ENCODE measurements at regions not wholly inside any gene's neighbourhood (a gene's known extent, or its start where the extent isn't known, plus 50 kb on each side); places are given as distances from the start of the nearest gene placed in this dataset.

DNA sequence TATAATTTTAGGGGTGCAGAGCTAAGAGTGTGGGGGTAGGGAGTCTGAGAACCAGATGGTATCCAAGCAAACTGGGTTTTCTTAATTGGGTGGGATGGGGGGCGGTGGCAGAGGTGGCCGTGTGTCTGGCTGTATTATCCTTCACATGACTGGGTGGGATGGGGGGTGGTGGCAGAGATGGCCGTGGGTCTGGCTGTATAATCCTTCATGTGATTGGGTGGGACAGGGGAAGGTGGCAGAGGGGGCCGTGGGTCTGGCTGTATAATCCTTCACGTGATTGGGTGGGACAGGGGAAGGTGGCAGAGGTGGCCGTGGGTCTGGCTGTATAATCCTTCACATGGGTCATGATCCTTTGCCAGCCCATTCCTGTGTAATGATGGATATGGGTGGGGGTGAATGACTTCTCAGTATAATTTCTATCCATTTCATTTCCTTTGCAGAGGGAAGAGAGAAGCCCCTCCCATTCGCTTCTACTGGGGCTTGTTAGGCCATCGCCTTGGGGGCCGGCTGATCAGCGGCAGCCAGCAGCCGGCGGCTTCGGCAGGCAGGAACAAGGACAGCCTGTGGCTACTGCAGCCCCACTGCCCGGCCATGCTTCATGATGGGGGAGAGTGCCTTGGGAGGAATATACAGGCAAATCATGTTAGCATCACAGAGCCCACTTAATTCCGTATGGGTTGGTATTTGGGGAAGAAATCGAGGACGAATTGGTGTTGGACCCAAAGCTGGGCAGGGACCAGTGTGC lies 179.6 kb upstream of the MKI67 start:
- peaks cover 0 to 3% (median 2%) of the 10 kb centered on the region in 3 donors for H3K4me1 ChIP-seq (ENCODE audit: control insufficient read depth in 3 of 3, insufficient read depth in 3 of 3, low read length in 3 of 3)
- H3K36me3 ChIP-seq (ENCODE audit: control insufficient read depth in 3 of 3, insufficient read depth in 3 of 3, low read length in 3 of 3): no peaks in the 10 kb centered on the region
- H3K27me3 ChIP-seq (ENCODE audit: control insufficient read depth in 3 of 3, insufficient read depth in 3 of 3, low read length in 3 of 3): peaks cover 0 to 5% (median 3%) of the 10 kb centered on the region in 3 donors
- no peaks in the 10 kb centered on the region for H3K9me3 ChIP-seq (ENCODE audit: control insufficient read depth in 3 of 3, low read length in 3 of 3)
- no peak overlapping the region for H3K4me3 ChIP-seq (ENCODE audit: low read length in 3 of 3)
- H3K27ac ChIP-seq (ENCODE audit: low read depth, low read length): no peak overlapping the region
- no peak overlapping the region for H3K9ac ChIP-seq (ENCODE audit: low read depth in 1 of 3, low read length in 3 of 3)

DNA sequence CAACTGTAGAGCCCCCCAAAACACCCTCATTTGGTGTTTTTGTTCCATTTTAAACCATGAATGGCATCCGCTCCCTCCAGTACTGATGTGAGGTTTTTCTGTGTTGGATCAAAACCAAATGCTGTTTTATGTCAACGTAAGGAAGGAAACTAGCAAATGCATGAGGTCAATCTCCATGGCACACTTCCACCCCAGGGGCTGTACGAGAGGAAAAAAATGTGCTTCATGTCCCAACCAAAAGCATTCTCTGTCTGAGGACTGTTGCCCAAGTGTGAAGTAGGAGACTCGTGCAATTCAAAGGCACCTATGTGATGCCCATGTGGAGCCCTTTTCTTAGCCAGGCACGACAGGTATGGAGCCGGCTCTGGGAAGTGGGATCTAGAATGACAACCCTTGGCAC lies 180.3 kb upstream of the MKI67 start:
- H3K27me3 ChIP-seq (ENCODE audit: control insufficient read depth in 3 of 3, insufficient read depth in 3 of 3, low read length in 3 of 3): peaks cover 0 to 9% (median 3%) of the 10 kb centered on the region in 3 donors
- H3K27ac ChIP-seq (ENCODE audit: low read depth, low read length): no peak overlapping the region
- no peaks in the 10 kb centered on the region for H3K36me3 ChIP-seq (ENCODE audit: control insufficient read depth in 3 of 3, insufficient read depth in 3 of 3, low read length in 3 of 3)

DNA sequence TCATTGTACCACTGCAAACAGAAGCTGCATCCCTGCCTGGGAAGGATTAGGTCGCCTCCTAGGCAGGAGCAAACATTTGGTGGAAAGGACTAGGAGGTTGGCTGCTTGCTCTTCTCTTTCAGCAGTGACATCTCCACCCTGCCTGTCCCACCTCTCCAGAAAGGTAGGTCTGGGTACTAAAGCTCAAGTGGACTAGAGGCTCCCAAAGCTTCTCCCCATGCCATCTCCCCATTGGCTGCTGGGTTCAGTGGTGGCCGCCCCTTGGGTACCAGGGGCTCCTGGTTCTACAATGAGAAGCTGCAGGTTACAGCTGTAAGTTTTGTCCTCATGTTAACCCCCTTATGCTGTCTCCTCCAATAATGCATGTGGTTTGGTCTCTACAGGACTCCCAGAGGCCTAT lies 180.7 kb upstream of the MKI67 start:
- H3K36me3 ChIP-seq (ENCODE audit: control insufficient read depth in 3 of 3, insufficient read depth in 3 of 3, low read length in 3 of 3): no peaks in the 10 kb centered on the region
- no peaks in the 10 kb centered on the region for H3K9me3 ChIP-seq (ENCODE audit: control insufficient read depth in 3 of 3, low read length in 3 of 3)
- no peak overlapping the region for H3K27ac ChIP-seq (ENCODE audit: low read depth, low read length)
- H3K4me3 ChIP-seq (ENCODE audit: low read length in 3 of 3): no peak overlapping the region
- peaks cover 2 to 9% (median 3%) of the 10 kb centered on the region in 3 donors for H3K27me3 ChIP-seq (ENCODE audit: control insufficient read depth in 3 of 3, insufficient read depth in 3 of 3, low read length in 3 of 3)
- H3K4me1 ChIP-seq (ENCODE audit: control insufficient read depth in 3 of 3, insufficient read depth in 3 of 3, low read length in 3 of 3): peaks cover 0 to 2% (median 0%) of the 10 kb centered on the region in 3 donors
- H3K9ac ChIP-seq (ENCODE audit: low read depth in 1 of 3, low read length in 3 of 3): no peak overlapping the region

More for the DNA sequence above, 180.3 kb upstream of the MKI67 start:
- Histone ChIP-seq H3K4me1 (ENCODE audit: control insufficient read depth in 3 of 3, insufficient read depth in 3 of 3, low read length in 3 of 3) (peaks cover 0 to 2% (median 0%) of the 10 kb centered on the region in 3 donors), H3K9me3 (ENCODE audit: control insufficient read depth in 3 of 3, low read length in 3 of 3) (no peaks in the 10 kb centered on the region), H3K9ac (ENCODE audit: low read depth in 1 of 3, low read length in 3 of 3) (no peak overlapping the region), H3K4me3 (ENCODE audit: low read length in 3 of 3) (no peak overlapping the region)

DNA sequence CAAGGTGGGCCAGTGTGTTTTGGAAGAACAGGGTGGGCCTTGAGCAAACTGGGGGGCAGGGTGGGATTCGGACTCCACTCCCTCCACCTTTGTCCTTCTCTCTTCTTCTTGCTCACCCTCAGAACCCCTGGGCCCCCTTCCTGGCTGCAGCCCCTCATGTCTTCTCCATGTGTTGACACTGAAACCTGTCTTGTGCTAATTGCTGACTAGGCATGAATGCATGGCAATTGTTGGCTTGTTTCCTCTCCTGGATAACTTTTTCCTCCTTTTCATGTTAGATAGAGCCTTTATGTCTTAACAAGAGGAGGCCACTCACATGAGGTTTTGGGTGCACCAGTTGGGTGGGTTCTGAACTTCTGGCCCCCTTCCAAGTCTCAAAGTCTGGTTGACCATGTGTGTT lies 181.6 kb upstream of the MKI67 start:
- Histone ChIP-seq H3K36me3 (ENCODE audit: control insufficient read depth in 3 of 3, insufficient read depth in 3 of 3, low read length in 3 of 3) (no peaks in the 10 kb centered on the region), H3K4me1 (ENCODE audit: control insufficient read depth in 3 of 3, insufficient read depth in 3 of 3, low read length in 3 of 3) (peaks cover 0 to 2% (median 0%) of the 10 kb centered on the region in 3 donors), H3K9ac (ENCODE audit: low read depth in 1 of 3, low read length in 3 of 3) (no peak overlapping the region), H3K4me3 (ENCODE audit: low read length in 3 of 3) (no peak overlapping the region), H3K27me3 (ENCODE audit: control insufficient read depth in 3 of 3, insufficient read depth in 3 of 3, low read length in 3 of 3) (peaks cover 2 to 9% (median 3%) of the 10 kb centered on the region in 3 donors), H3K9me3 (ENCODE audit: control insufficient read depth in 3 of 3, low read length in 3 of 3) (no peaks in the 10 kb centered on the region), H3K27ac (ENCODE audit: low read depth, low read length) (no peak overlapping the region)

DNA sequence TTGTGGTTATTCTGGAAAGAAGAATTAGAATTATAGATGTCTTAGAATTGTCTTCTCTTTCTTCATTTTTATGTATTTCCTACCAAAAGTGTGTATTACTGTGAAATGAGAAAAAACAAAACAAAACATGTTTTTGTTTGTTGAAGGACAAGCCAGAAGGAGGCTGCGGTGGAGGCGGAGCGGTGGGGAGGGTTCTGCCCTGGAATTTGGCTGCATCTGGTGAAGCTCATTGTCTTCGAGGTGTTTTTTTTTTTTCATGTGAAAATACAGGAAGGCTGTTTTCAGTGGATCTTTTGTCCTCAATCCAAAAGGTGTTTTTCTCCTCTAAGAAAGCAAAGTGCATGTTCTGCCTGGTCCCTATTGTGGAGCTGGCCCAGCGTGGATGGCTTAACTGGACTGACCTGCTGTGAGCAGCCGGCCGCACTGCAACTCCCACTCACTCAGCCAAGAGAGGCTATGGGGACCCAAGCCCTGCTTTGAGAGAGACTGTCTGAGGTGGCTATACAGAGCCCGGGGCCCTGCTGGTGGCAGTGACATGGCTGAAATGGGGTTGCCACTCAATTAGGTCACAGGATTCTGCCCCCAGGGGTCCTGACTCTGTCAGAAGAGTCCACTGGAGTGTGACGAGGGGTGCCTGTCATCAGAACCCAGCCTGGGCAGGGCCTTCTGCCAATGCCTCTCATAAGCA lies 184.9 kb upstream of the MKI67 start:
- H3K9me3 ChIP-seq (ENCODE audit: control insufficient read depth in 3 of 3, low read length in 3 of 3): no peaks in the 10 kb centered on the region
- H3K27ac ChIP-seq (ENCODE audit: low read depth, low read length): no peak overlapping the region
- no peak overlapping the region for H3K9ac ChIP-seq (ENCODE audit: low read depth in 1 of 3, low read length in 3 of 3)
- peaks cover 0 to 4% (median 4%) of the 10 kb centered on the region in 3 donors for H3K27me3 ChIP-seq (ENCODE audit: control insufficient read depth in 3 of 3, insufficient read depth in 3 of 3, low read length in 3 of 3)
- H3K4me3 ChIP-seq (ENCODE audit: low read length in 3 of 3): no peak overlapping the region
- no peaks in the 10 kb centered on the region for H3K36me3 ChIP-seq (ENCODE audit: control insufficient read depth in 3 of 3, insufficient read depth in 3 of 3, low read length in 3 of 3)
- peaks cover 0 to 2% (median 0%) of the 10 kb centered on the region in 3 donors for H3K4me1 ChIP-seq (ENCODE audit: control insufficient read depth in 3 of 3, insufficient read depth in 3 of 3, low read length in 3 of 3)

DNA sequence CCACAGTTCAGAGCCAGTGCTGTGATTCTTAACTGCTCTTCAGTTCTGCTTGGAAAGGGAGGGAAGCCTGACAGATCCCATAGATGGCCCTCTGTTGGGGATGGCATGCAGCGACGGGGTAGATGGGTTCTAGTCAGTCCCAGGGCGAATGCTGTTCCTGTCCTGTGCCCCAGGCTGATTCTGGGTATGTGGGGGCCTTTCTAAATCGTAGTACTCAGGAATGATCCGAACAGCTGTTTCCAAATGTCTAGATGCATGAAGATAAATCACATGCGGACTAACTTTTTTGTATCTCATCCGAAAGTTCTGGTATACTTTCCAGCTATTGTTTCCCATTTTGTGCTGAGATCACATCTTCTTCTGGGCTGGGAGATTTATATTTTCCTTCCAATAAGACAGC lies 186.0 kb upstream of the MKI67 start:
- Histone ChIP-seq H3K27me3 (ENCODE audit: control insufficient read depth in 3 of 3, insufficient read depth in 3 of 3, low read length in 3 of 3) (peaks cover 0 to 4% (median 4%) of the 10 kb centered on the region in 3 donors), H3K4me3 (ENCODE audit: low read length in 3 of 3) (no peak overlapping the region), H3K4me1 (ENCODE audit: control insufficient read depth in 3 of 3, insufficient read depth in 3 of 3, low read length in 3 of 3) (no peaks in the 10 kb centered on the region)

DNA sequence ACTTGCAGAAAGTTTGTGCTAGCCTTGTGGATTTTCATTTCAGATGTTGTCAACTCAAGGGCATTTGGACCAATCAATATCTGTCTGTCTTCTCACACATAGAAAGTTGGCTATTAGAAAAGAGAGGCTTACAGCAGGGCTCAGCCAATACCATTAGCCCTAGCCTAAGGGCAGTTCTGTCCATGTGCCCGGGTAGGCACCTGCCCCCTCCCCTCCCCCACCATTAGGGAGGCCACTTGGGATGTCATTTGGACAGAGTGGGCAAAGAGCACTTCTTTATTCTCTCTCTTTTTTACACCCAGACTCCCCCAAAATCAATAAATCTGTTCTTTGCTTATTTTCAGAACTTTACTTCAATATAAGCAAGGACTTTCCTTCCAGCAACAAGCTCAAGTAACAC lies 188.5 kb upstream of the MKI67 start:
- H3K9me3 ChIP-seq (ENCODE audit: control insufficient read depth in 3 of 3, low read length in 3 of 3): peaks cover 0 to 2% (median 0%) of the 10 kb centered on the region in 3 donors
- H3K4me3 ChIP-seq (ENCODE audit: low read length in 3 of 3): no peak overlapping the region
- H3K9ac ChIP-seq (ENCODE audit: low read depth in 1 of 3, low read length in 3 of 3): no peak overlapping the region
- no peaks in the 10 kb centered on the region for H3K36me3 ChIP-seq (ENCODE audit: control insufficient read depth in 3 of 3, insufficient read depth in 3 of 3, low read length in 3 of 3)
- H3K27ac ChIP-seq (ENCODE audit: low read depth, low read length): no peak overlapping the region
- H3K27me3 ChIP-seq (ENCODE audit: control insufficient read depth in 3 of 3, insufficient read depth in 3 of 3, low read length in 3 of 3): peaks cover 0 to 4% (median 4%) of the 10 kb centered on the region in 3 donors
- H3K4me1 ChIP-seq (ENCODE audit: control insufficient read depth in 3 of 3, insufficient read depth in 3 of 3, low read length in 3 of 3): no peaks in the 10 kb centered on the region

More for the DNA sequence above, 186.0 kb upstream of the MKI67 start:
- Histone ChIP-seq H3K9ac (ENCODE audit: low read depth in 1 of 3, low read length in 3 of 3) (no peak overlapping the region), H3K27ac (ENCODE audit: low read depth, low read length) (no peak overlapping the region), H3K9me3 (ENCODE audit: control insufficient read depth in 3 of 3, low read length in 3 of 3) (peaks cover 0 to 2% (median 0%) of the 10 kb centered on the region in 3 donors), H3K36me3 (ENCODE audit: control insufficient read depth in 3 of 3, insufficient read depth in 3 of 3, low read length in 3 of 3) (no peaks in the 10 kb centered on the region)

DNA sequence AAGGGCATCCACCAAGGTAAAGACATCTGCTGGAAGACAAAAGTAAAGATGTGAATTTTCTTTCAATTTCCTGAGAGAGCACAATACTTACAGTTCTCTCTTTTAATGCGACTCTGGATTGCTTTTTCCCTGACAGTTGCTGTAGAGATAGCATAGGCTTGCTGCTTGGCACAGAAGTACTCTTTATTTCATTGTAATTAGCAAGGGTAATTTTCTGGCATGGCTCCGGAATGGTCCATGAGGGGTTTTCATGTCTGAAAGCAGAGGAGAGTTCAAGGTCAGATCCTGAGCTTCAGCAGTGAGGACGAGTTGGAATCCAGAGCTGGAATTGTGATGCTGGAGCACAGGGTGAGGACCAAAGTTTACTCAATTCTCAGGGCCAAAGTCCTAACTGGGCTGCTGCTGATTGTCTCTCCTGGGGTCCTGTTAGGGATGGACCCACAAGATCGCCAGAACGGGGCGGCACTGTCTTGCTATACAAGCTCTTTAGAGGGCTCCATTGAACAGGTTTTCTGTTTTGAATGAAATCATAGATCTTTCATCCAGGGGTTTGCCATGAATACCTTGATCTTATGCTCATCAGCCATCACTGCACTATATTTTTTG lies 190.0 kb upstream of the MKI67 start:
- Histone ChIP-seq H3K4me1 (ENCODE audit: control insufficient read depth in 3 of 3, insufficient read depth in 3 of 3, low read length in 3 of 3) (no peaks in the 10 kb centered on the region), H3K36me3 (ENCODE audit: control insufficient read depth in 3 of 3, insufficient read depth in 3 of 3, low read length in 3 of 3) (no peaks in the 10 kb centered on the region), H3K9ac (ENCODE audit: low read depth in 1 of 3, low read length in 3 of 3) (no peak overlapping the region), H3K9me3 (ENCODE audit: control insufficient read depth in 3 of 3, low read length in 3 of 3) (peaks cover 0 to 2% (median 0%) of the 10 kb centered on the region in 3 donors), H3K4me3 (ENCODE audit: low read length in 3 of 3) (no peak overlapping the region), H3K27ac (ENCODE audit: low read depth, low read length) (no peak overlapping the region), H3K27me3 (ENCODE audit: control insufficient read depth in 3 of 3, insufficient read depth in 3 of 3, low read length in 3 of 3) (peaks cover 0 to 4% (median 2%) of the 10 kb centered on the region in 3 donors)

DNA sequence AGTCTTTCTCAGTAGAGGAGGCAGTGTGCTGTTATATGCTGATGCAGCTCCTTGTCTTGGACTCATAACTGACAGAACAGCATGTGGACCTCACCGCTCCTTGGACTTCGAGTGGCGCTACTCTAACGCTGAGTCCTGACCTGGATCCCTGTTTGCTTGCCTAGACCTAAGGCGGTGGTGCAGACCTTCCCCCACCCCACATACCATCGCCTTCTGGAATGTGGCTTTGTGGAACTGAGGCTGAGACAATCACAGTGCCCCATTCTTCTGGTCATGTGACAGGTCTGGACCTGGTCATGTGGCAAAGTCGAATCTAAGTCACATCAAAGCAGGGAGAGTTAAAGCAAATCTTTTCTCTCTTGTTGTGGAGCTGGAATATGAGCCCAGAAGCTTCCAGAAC lies 190.7 kb upstream of the MKI67 start:
- Histone ChIP-seq H3K9me3 (ENCODE audit: control insufficient read depth in 3 of 3, low read length in 3 of 3) (peaks cover 0 to 2% (median 0%) of the 10 kb centered on the region in 3 donors), H3K4me3 (ENCODE audit: low read length in 3 of 3) (no peak overlapping the region), H3K9ac (ENCODE audit: low read depth in 1 of 3, low read length in 3 of 3) (no peak overlapping the region), H3K27me3 (ENCODE audit: control insufficient read depth in 3 of 3, insufficient read depth in 3 of 3, low read length in 3 of 3) (peaks cover 0 to 3% (median 0%) of the 10 kb centered on the region in 3 donors), H3K36me3 (ENCODE audit: control insufficient read depth in 3 of 3, insufficient read depth in 3 of 3, low read length in 3 of 3) (no peaks in the 10 kb centered on the region), H3K4me1 (ENCODE audit: control insufficient read depth in 3 of 3, insufficient read depth in 3 of 3, low read length in 3 of 3) (no peaks in the 10 kb centered on the region), H3K27ac (ENCODE audit: low read depth, low read length) (no peak overlapping the region)

DNA sequence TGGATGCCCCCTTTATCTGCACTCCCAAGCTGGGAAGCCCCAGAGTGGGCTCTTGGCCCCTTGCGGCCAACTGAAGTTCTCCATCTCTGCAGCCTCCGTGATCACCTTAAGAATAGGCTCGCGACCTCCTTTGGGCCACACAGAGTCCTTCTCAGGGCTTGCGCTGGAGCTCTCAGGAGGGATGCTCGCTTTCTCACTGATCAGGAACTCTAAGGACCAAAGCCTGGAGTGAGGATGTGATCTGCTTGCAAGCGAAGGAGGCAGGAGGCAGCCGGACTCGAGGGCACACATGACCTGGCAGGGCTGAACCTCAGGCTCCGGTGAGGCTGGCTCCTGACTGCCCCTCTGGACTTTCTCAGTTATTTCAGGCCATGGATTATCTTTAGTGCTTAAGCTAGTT lies 192.1 kb upstream of the MKI67 start:
- H3K27me3 ChIP-seq (ENCODE audit: control insufficient read depth in 3 of 3, insufficient read depth in 3 of 3, low read length in 3 of 3): peaks cover 0 to 3% (median 0%) of the 10 kb centered on the region in 3 donors
- H3K27ac ChIP-seq (ENCODE audit: low read depth, low read length): no peak overlapping the region
- no peaks in the 10 kb centered on the region for H3K4me1 ChIP-seq (ENCODE audit: control insufficient read depth in 3 of 3, insufficient read depth in 3 of 3, low read length in 3 of 3)
- H3K9me3 ChIP-seq (ENCODE audit: control insufficient read depth in 3 of 3, low read length in 3 of 3): peaks cover 0 to 2% (median 0%) of the 10 kb centered on the region in 3 donors
- no peaks in the 10 kb centered on the region for H3K36me3 ChIP-seq (ENCODE audit: control insufficient read depth in 3 of 3, insufficient read depth in 3 of 3, low read length in 3 of 3)
- H3K9ac ChIP-seq (ENCODE audit: low read depth in 1 of 3, low read length in 3 of 3): no peak overlapping the region
- no peak overlapping the region for H3K4me3 ChIP-seq (ENCODE audit: low read length in 3 of 3)

All from skeletal muscle tissue (tissue), 3 donors.